ENCODE measurements at regions not wholly inside any gene's neighbourhood (a gene's known extent, or its start where the extent isn't known, plus 50 kb on each side); places are given as distances from the start of the nearest gene placed in this dataset.

DNA sequence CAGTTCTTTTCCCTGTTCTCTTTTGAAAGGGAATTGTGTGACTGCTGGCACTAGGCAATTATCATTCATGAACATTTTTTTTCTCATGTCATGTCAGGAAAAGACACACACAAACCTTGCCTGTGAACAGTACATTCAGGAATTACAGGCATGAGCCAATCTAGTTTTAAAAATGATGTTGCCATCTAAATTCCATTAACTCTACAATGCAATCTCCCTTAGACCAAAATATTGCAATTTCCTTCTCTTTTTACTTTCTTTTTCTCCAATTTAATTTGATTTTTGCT is 127.5 kb upstream of the STMND1 start:
- H2AFZ ChIP-seq (ENCODE audit: low read depth, low read length): no peak overlapping the region

More for the DNA sequence above, 127.5 kb upstream of the STMND1 start:
- Histone ChIP-seq H3K27me3 (ENCODE audit: control insufficient read depth in 2 of 2, insufficient read depth in 2 of 2, low read length in 2 of 2) (peaks cover 26 to 46% of the 10 kb centered on the region in 2 experiments), H3K4me1 (ENCODE audit: control insufficient read depth, extremely low read depth, insufficient read depth, low read length) (no peaks in the 10 kb centered on the region), H4K20me1 (replicated peaks; ENCODE audit: control insufficient read depth, extremely low read depth, insufficient read depth, low read length) (no peaks in the 10 kb centered on the region), H3K79me2 (ENCODE audit: control insufficient read depth, insufficient read depth, low read length) (no peaks in the 10 kb centered on the region), H3K9me3 (replicated peaks; ENCODE audit: control insufficient read depth, insufficient read depth, low read length) (no peaks in the 10 kb centered on the region), H3K9me1 (replicated peaks; ENCODE audit: control insufficient read depth, extremely low read depth, insufficient read depth, low read length) (no peaks in the 10 kb centered on the region), H3K4me2 (ENCODE audit: insufficient read depth, low read length) (no peak overlapping the region), H3K27ac (ENCODE audit: insufficient read depth, low read depth, low read length) (no peak overlapping the region), H3K4me3 (replicated peaks in 1 of 3; ENCODE audit: insufficient read depth in 1 of 3, low read depth in 1 of 3, low read length in 3 of 3) (no peak overlapping the region), H3K9ac (replicated peaks; ENCODE audit: extremely low read depth, insufficient read depth, low read length) (no peak overlapping the region), H3K36me3 (ENCODE audit: control insufficient read depth in 2 of 2, extremely low read depth in 1 of 2, insufficient read depth in 2 of 2, low read length in 2 of 2) (no peaks in the 10 kb centered on the region)
- dilution Hi-C loops (cut with MboI; ENCODE audit: extremely low pct_ligation_motif_present, low sequenced_read_pairs) (no loop called here), intact Hi-C loops (cut with micrococcal nuclease) (no loop called here)
- ChIA-PET CTCF (interaction anchor here (1.2 to 1.7 kb wide), 2 partner anchors 10 to 112 kb away, joined by 7 to 9 read pairs; no protein-coding TSS in a partner anchor), POLR2A (no interaction called here)
- no peak for DNase-seq (ENCODE audit: low read depth, low spot score)
- no peak for TF ChIP-seq JUN (IDR thresholded peaks at IDR 0.05; ENCODE audit: borderline replicate concordance, insufficient read depth, insufficient read length, low read depth)
- TF ChIP-seq GATA2 (IDR thresholded peaks at IDR 0.05; ENCODE audit: insufficient read depth, insufficient read length, low read depth, low read length): no peak
- TF ChIP-seq, protein P1, sequence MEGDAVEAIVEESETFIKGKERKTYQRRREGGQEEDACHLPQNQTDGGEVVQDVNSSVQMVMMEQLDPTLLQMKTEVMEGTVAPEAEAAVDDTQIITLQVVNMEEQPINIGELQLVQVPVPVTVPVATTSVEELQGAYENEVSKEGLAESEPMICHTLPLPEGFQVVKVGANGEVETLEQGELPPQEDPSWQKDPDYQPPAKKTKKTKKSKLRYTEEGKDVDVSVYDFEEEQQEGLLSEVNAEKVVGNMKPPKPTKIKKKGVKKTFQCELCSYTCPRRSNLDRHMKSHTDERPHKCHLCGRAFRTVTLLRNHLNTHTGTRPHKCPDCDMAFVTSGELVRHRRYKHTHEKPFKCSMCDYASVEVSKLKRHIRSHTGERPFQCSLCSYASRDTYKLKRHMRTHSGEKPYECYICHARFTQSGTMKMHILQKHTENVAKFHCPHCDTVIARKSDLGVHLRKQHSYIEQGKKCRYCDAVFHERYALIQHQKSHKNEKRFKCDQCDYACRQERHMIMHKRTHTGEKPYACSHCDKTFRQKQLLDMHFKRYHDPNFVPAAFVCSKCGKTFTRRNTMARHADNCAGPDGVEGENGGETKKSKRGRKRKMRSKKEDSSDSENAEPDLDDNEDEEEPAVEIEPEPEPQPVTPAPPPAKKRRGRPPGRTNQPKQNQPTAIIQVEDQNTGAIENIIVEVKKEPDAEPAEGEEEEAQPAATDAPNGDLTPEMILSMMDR (IDR thresholded peaks at IDR 0.05; ENCODE audit: extremely low read depth in 1 of 2, insufficient read depth in 1 of 2, low read depth in 1 of 2, low read length in 2 of 2): no peak
- no peak for TF ChIP-seq FOS (IDR thresholded peaks at IDR 0.05; ENCODE audit: borderline replicate concordance, insufficient read depth, low read length)
- TF ChIP-seq POLR2A (IDR thresholded peaks at IDR 0.05; ENCODE audit: low read depth, low read length): no peak
- TF ChIP-seq EZH2 (IDR thresholded peaks at IDR 0.05; ENCODE audit: borderline replicate concordance, low read depth, low read length, severe bottlenecking): no peak
- no peak for TF ChIP-seq MYC (IDR thresholded peaks at IDR 0.05; ENCODE audit: low read depth, low read length)
- no peak for TF ChIP-seq POLR2AphosphoS5 (IDR thresholded peaks at IDR 0.05; ENCODE audit: insufficient read depth, low read depth, low read length)
- TF ChIP-seq, protein P2, sequence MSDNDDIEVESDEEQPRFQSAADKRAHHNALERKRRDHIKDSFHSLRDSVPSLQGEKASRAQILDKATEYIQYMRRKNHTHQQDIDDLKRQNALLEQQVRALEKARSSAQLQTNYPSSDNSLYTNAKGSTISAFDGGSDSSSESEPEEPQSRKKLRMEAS (IDR thresholded peaks at IDR 0.05; ENCODE audit: insufficient read depth, insufficient read length): no peak
- no TSS peak for BruUV-seq (replicated peaks)
- FAIRE-seq: no peak

Data from endothelial cell of umbilical vein (primary cell).